HL-60 (cell line): ENCODE measurements at regions not wholly inside any gene's neighbourhood (a gene's known extent, or its start where the extent isn't known, plus 50 kb on each side); places are given as distances from the start of the nearest gene placed in this dataset.

Source experiments
- CTCF ChIP-seq: IDR thresholded peaks from one replicate; pipeline ENCODE4 v1.5.1; 2011; ENCODE audit warnings: low read length, control low read depth, inconsistent platforms; ENCODE audit not compliant: insufficient read depth
- GABPA ChIP-seq: IDR thresholded peaks from 2 replicates; pipeline ENCODE4 v1.6.1; 2012; ENCODE audit warnings: low read depth
- POLR2AphosphoS5 ChIP-seq: IDR thresholded peaks from 2 replicates; pipeline ENCODE4 v1.6.1; 2012; ENCODE audit warnings: low read depth
- SPI1 ChIP-seq: IDR thresholded peaks from 2 replicates; pipeline ENCODE4 v1.6.1; 2012; ENCODE audit warnings: low read depth, mild to moderate bottlenecking, borderline replicate concordance

- no peak for TF ChIP-seq SPI1
- TF ChIP-seq CTCF: no peak
- no peak for TF ChIP-seq POLR2AphosphoS5
- no peak for TF ChIP-seq GABPA
Observed at GRCh38 chr13:30116379-30116778, 191.0 kb downstream of the KATNAL1 start.
